Vagina (tissue), 2 donors: ENCODE measurements at regions not wholly inside any gene's neighbourhood (a gene's known extent, or its start where the extent isn't known, plus 50 kb on each side); places are given as distances from the start of the nearest gene placed in this dataset.

Source experiments
- CTCF ChIP-seq, 3 experiments: fragments of 450-650 bp in 2 of 3; fragments of 200-600 bp in 1 of 3; sonication (generic) in 1 of 3; IDR thresholded peaks; one replicate each; pipeline ENCODE4 v1.5.1; 2017 to 2019; ENCODE audit warnings: antibody characterized with exemption in 3 of 3, mild to moderate bottlenecking in 2 of 3, moderate library complexity in 2 of 3
- POLR2A ChIP-seq, 2 donors: fragments of 450-650 bp; IDR thresholded peaks; one replicate each; pipeline ENCODE4 v1.6.1; 2017; ENCODE audit warnings: antibody characterized with exemption in 2 of 2, mild to moderate bottlenecking in 2 of 2, moderate library complexity in 2 of 2
- POLR2AphosphoS5 ChIP-seq, 2 donors: sonication (generic); formaldehyde crosslinking; IDR thresholded peaks; one replicate each; pipeline ENCODE4 v1.9.0; 2017; ENCODE audit warnings: antibody characterized with exemption in 2 of 2, mild to moderate bottlenecking in 2 of 2, low read depth in 1 of 2; ENCODE audit not compliant: insufficient read depth in 1 of 2

GRCh38 chr5:167780177-167780576 is 511.3 kb upstream of the WWC1 start:
- no peak for TF ChIP-seq POLR2A (IDR thresholded peaks at IDR 0.05)
- TF ChIP-seq CTCF (IDR thresholded peaks at IDR 0.05) = no peak
- TF ChIP-seq POLR2AphosphoS5 (IDR thresholded peaks at IDR 0.05; ENCODE audit: insufficient read depth in 1 of 2, low read depth in 1 of 2) = no peak
